ENCODE measurements at regions not wholly inside any gene's neighbourhood (a gene's known extent, or its start where the extent isn't known, plus 50 kb on each side); places are given as distances from the start of the nearest gene placed in this dataset.

GRCh38 chr2:193527146-193527545 is 1332.4 kb upstream of the TMEFF2 start:
- TF ChIP-seq CTCF (IDR thresholded peaks at IDR 0.05; ENCODE audit: low read depth, low read length) (no peak), EZH2phosphoT487 (IDR thresholded peaks at IDR 0.05; ENCODE audit: low read depth) (no peak)
